ENCODE measurements at regions not wholly inside any gene's neighbourhood (a gene's known extent, or its start where the extent isn't known, plus 50 kb on each side); places are given as distances from the start of the nearest gene placed in this dataset.
A peak's percentile ranks its signal among the peaks of the same experiment; 100 is the strongest.

GRCh38 chr20:17845701-17846475 is 122.7 kb downstream of the SNX5 start:
- no peak for TF ChIP-seq CREB5 (CRISPR knock-in tag; IDR thresholded peaks at IDR 0.05; ENCODE audit: low read depth)
- no peak for TF ChIP-seq ZFP3 (CRISPR knock-in tag; IDR thresholded peaks at IDR 0.05)
- no peak for TF ChIP-seq GLIS3 (CRISPR knock-in tag; IDR thresholded peaks at IDR 0.05)
- TF ChIP-seq, protein P1, sequence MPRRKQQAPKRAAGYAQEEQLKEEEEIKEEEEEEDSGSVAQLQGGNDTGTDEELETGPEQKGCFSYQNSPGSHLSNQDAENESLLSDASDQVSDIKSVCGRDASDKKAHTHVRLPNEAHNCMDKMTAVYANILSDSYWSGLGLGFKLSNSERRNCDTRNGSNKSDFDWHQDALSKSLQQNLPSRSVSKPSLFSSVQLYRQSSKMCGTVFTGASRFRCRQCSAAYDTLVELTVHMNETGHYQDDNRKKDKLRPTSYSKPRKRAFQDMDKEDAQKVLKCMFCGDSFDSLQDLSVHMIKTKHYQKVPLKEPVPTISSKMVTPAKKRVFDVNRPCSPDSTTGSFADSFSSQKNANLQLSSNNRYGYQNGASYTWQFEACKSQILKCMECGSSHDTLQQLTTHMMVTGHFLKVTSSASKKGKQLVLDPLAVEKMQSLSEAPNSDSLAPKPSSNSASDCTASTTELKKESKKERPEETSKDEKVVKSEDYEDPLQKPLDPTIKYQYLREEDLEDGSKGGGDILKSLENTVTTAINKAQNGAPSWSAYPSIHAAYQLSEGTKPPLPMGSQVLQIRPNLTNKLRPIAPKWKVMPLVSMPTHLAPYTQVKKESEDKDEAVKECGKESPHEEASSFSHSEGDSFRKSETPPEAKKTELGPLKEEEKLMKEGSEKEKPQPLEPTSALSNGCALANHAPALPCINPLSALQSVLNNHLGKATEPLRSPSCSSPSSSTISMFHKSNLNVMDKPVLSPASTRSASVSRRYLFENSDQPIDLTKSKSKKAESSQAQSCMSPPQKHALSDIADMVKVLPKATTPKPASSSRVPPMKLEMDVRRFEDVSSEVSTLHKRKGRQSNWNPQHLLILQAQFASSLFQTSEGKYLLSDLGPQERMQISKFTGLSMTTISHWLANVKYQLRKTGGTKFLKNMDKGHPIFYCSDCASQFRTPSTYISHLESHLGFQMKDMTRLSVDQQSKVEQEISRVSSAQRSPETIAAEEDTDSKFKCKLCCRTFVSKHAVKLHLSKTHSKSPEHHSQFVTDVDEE (CRISPR knock-in tag; IDR thresholded peaks at IDR 0.05), result no peak
- no peak for ATAC-seq

- TF ChIP-seq ZFP3 (CRISPR knock-in tag; IDR thresholded peaks at IDR 0.05) (no peak), GLIS3 (CRISPR knock-in tag; IDR thresholded peaks at IDR 0.05) (no peak), RARB (CRISPR knock-in tag; IDR thresholded peaks at IDR 0.05) (no peak), CSRNP3 (CRISPR knock-in tag; IDR thresholded peaks at IDR 0.05) (no peak), SNAI2 (CRISPR knock-in tag; IDR thresholded peaks at IDR 0.05) (no peak), CREB5 (CRISPR knock-in tag; IDR thresholded peaks at IDR 0.05; ENCODE audit: low read depth) (no peak), ZNF8 (CRISPR knock-in tag; IDR thresholded peaks at IDR 0.05) (no peak), ISL1 (CRISPR knock-in tag; IDR thresholded peaks at IDR 0.05) (no peak), TCF4 (CRISPR knock-in tag; IDR thresholded peaks at IDR 0.05; ENCODE audit: borderline replicate concordance) (no peak), ESRRG (CRISPR knock-in tag; IDR thresholded peaks at IDR 0.05) (no peak), ARNTL (CRISPR knock-in tag; IDR thresholded peaks at IDR 0.05; ENCODE audit: borderline replicate concordance, low read depth) (no peak), CSDC2 (CRISPR knock-in tag; IDR thresholded peaks at IDR 0.05) (no peak), BACH2 (CRISPR knock-in tag; IDR thresholded peaks at IDR 0.05; ENCODE audit: borderline replicate concordance) (no peak), ZC3H10 (CRISPR knock-in tag; IDR thresholded peaks at IDR 0.05) (no peak)
- TF ChIP-seq, protein P2, sequence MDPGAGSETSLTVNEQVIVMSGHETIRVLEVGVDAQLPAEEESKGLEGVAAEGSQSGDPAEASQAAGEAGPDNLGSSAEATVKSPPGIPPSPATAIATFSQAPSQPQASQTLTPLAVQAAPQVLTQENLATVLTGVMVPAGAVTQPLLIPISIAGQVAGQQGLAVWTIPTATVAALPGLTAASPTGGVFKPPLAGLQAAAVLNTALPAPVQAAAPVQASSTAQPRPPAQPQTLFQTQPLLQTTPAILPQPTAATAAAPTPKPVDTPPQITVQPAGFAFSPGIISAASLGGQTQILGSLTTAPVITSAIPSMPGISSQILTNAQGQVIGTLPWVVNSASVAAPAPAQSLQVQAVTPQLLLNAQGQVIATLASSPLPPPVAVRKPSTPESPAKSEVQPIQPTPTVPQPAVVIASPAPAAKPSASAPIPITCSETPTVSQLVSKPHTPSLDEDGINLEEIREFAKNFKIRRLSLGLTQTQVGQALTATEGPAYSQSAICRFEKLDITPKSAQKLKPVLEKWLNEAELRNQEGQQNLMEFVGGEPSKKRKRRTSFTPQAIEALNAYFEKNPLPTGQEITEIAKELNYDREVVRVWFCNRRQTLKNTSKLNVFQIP (CRISPR knock-in tag; IDR thresholded peaks at IDR 0.05; ENCODE audit: borderline replicate concordance, low read depth), result no peak
- TF ChIP-seq, protein P3, sequence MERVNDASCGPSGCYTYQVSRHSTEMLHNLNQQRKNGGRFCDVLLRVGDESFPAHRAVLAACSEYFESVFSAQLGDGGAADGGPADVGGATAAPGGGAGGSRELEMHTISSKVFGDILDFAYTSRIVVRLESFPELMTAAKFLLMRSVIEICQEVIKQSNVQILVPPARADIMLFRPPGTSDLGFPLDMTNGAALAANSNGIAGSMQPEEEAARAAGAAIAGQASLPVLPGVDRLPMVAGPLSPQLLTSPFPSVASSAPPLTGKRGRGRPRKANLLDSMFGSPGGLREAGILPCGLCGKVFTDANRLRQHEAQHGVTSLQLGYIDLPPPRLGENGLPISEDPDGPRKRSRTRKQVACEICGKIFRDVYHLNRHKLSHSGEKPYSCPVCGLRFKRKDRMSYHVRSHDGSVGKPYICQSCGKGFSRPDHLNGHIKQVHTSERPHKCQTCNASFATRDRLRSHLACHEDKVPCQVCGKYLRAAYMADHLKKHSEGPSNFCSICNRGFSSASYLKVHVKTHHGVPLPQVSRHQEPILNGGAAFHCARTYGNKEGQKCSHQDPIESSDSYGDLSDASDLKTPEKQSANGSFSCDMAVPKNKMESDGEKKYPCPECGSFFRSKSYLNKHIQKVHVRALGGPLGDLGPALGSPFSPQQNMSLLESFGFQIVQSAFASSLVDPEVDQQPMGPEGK (CRISPR knock-in tag; IDR thresholded peaks at IDR 0.05; ENCODE audit: borderline replicate concordance), result no peak
- no peak for ATAC-seq
Observed at GRCh38 chr20:17844549-17845298, 123.9 kb downstream of the SNX5 start.

- TF ChIP-seq ZFP3 (CRISPR knock-in tag; IDR thresholded peaks at IDR 0.05), result peak; percentile 91
- TF ChIP-seq ZNF565 (CRISPR knock-in tag; conservative IDR thresholded peaks at IDR 0.05; ENCODE audit: low read depth), result no peak
- no peak for TF ChIP-seq ZNF70 (CRISPR knock-in tag; IDR thresholded peaks at IDR 0.05)
- no peak for TF ChIP-seq CSDC2 (CRISPR knock-in tag; IDR thresholded peaks at IDR 0.05)
- no peak for TF ChIP-seq BACH2 (CRISPR knock-in tag; IDR thresholded peaks at IDR 0.05; ENCODE audit: borderline replicate concordance)
- ATAC-seq, result no peak
Observed at GRCh38 chr20:17844133-17844429, 124.5 kb downstream of the SNX5 start.

All from SK-N-SH treated with all-trans-retinoic acid at 6 μM for 48 hours (cell line).